ENCODE measurements at regions not wholly inside any gene's neighbourhood (a gene's known extent, or its start where the extent isn't known, plus 50 kb on each side); places are given as distances from the start of the nearest gene placed in this dataset.

- no peak for ATAC-seq
- 63% methylated on average over 4 of the region's 15 CpGs for WGBS (ENCODE audit: insufficient coverage, low coverage, low lambda C conversion rate, missing lambda C conversion rate)
- DNase-seq, result peak in 1 of 3 donors; percentile 19
- no peaks in the 10 kb centered on the region for H3K9me3 ChIP-seq
- no peaks in the 10 kb centered on the region for H3K27me3 ChIP-seq
- H3K27ac ChIP-seq, result no peak overlapping the region
- no peaks in the 10 kb centered on the region for H3K4me1 ChIP-seq
- H3K36me3 ChIP-seq, result no peaks in the 10 kb centered on the region
- intact Hi-C loops (cut with DNase I), result no loop called here
- no peak for TF ChIP-seq CTCF (IDR thresholded peaks at IDR 0.05)
- no peak for TF ChIP-seq POLR2A (IDR thresholded peaks at IDR 0.05)
- H3K4me3 ChIP-seq, result no peak overlapping the region
Measured at GRCh38 chr14:101191721-101192660, 288.5 kb upstream of the RTL1 start.

GRCh38 chr14:101192661-101193000, 289.1 kb upstream of the RTL1 start:
- Histone ChIP-seq H3K9me3 (no peaks in the 10 kb centered on the region), H3K4me1 (no peaks in the 10 kb centered on the region), H3K36me3 (no peaks in the 10 kb centered on the region), H3K27ac (no peak overlapping the region), H3K4me3 (no peak overlapping the region), H3K27me3 (no peaks in the 10 kb centered on the region)
- intact Hi-C loops (cut with DNase I), result no loop called here
- peak in 1 of 3 donors; percentile 12 for DNase-seq
- TF ChIP-seq POLR2A (IDR thresholded peaks at IDR 0.05), result no peak
- TF ChIP-seq CTCF (IDR thresholded peaks at IDR 0.05), result no peak
- 67% methylated on average over 1 of the region's 4 CpGs for WGBS (ENCODE audit: insufficient coverage, low coverage, low lambda C conversion rate, missing lambda C conversion rate)
- no peak for ATAC-seq

- Histone ChIP-seq H3K36me3 (no peaks in the 10 kb centered on the region), H3K27me3 (no peaks in the 10 kb centered on the region), H3K9me3 (no peaks in the 10 kb centered on the region), H3K4me1 (no peaks in the 10 kb centered on the region), H3K27ac (no peak overlapping the region), H3K4me3 (no peak overlapping the region)
- WGBS (ENCODE audit: insufficient coverage, low coverage, low lambda C conversion rate, missing lambda C conversion rate), result no CpG with 5 or more reads among the region's 16 CpGs
- no peak for TF ChIP-seq POLR2A (IDR thresholded peaks at IDR 0.05)
- TF ChIP-seq CTCF (IDR thresholded peaks at IDR 0.05), result no peak
- ATAC-seq (no peak), DNase-seq (peak in 1 of 3 donors; percentile 28)
- intact Hi-C loops (cut with DNase I), result no loop called here
Measured at GRCh38 chr14:101193106-101193844, 289.8 kb upstream of the RTL1 start.

- H3K9me3 ChIP-seq, result no peaks in the 10 kb centered on the region
- no peak overlapping the region for H3K4me3 ChIP-seq
- no peaks in the 10 kb centered on the region for H3K36me3 ChIP-seq
- ATAC-seq (no peak), DNase-seq (peak in 1 of 3 donors; percentile 12)
- no peaks in the 10 kb centered on the region for H3K27me3 ChIP-seq
- intact Hi-C loops (cut with DNase I), result no loop called here
- WGBS (ENCODE audit: insufficient coverage, low coverage, low lambda C conversion rate, missing lambda C conversion rate), result 67% methylated on average over 9 of the region's 15 CpGs
- no peak for TF ChIP-seq POLR2A (IDR thresholded peaks at IDR 0.05)
- no peak for TF ChIP-seq CTCF (IDR thresholded peaks at IDR 0.05)
- no peaks in the 10 kb centered on the region for H3K4me1 ChIP-seq
- no peak overlapping the region for H3K27ac ChIP-seq
Measured at GRCh38 chr14:101193845-101194372, 290.4 kb upstream of the RTL1 start.

Measured in right lobe of liver (tissue), 6 donors.